ENCODE measurements at regions not wholly inside any gene's neighbourhood (a gene's known extent, or its start where the extent isn't known, plus 50 kb on each side); places are given as distances from the start of the nearest gene placed in this dataset.

DNA sequence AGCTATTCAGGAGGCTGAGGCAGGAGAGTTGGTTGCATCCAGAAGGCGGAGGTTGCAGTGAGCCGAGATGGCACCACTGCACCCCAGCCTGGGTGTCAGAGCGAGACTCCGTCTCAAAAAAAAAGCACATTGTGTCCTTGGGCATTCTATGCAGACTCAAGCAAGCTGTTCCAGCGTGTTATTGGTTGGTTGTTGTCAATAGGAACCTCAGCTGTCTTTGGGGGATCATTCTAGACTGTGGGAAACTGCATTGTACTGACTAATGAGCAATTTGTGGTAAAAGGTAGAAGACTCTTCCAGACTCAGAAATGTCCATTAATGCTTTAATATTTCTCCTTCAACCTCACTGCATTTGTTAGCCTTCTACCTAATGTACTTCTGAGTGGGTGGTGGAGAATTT is 379.5 kb upstream of the GRAMD2B start:
- no peak for DNase-seq (ENCODE audit: extremely low spot score)
- H3K27me3 ChIP-seq = no peaks in the 10 kb centered on the region
- no peak overlapping the region for H3K27ac ChIP-seq (replicated peaks in 1 of 4)
- TF ChIP-seq POLR2AphosphoS5 (IDR thresholded peaks at IDR 0.05) (no peak), EP300 (IDR thresholded peaks at IDR 0.05) (no peak), POLR2A (IDR thresholded peaks at IDR 0.05; ENCODE audit: low read depth) (no peak)
- TF ChIP-seq, protein P1, sequence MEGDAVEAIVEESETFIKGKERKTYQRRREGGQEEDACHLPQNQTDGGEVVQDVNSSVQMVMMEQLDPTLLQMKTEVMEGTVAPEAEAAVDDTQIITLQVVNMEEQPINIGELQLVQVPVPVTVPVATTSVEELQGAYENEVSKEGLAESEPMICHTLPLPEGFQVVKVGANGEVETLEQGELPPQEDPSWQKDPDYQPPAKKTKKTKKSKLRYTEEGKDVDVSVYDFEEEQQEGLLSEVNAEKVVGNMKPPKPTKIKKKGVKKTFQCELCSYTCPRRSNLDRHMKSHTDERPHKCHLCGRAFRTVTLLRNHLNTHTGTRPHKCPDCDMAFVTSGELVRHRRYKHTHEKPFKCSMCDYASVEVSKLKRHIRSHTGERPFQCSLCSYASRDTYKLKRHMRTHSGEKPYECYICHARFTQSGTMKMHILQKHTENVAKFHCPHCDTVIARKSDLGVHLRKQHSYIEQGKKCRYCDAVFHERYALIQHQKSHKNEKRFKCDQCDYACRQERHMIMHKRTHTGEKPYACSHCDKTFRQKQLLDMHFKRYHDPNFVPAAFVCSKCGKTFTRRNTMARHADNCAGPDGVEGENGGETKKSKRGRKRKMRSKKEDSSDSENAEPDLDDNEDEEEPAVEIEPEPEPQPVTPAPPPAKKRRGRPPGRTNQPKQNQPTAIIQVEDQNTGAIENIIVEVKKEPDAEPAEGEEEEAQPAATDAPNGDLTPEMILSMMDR (IDR thresholded peaks at IDR 0.05) = no peak
- peaks cover 0 to 13% (median 11%) of the 10 kb centered on the region in 4 donors for H3K4me1 ChIP-seq
- intact Hi-C loops (cut with DNase I) = no loop called here
- H3K4me3 ChIP-seq = no peak overlapping the region
- 92% methylated on average over 5 of the region's 5 CpGs for WGBS
- no peaks in the 10 kb centered on the region for H3K9me3 ChIP-seq
- H3K36me3 ChIP-seq = no peaks in the 10 kb centered on the region

DNA sequence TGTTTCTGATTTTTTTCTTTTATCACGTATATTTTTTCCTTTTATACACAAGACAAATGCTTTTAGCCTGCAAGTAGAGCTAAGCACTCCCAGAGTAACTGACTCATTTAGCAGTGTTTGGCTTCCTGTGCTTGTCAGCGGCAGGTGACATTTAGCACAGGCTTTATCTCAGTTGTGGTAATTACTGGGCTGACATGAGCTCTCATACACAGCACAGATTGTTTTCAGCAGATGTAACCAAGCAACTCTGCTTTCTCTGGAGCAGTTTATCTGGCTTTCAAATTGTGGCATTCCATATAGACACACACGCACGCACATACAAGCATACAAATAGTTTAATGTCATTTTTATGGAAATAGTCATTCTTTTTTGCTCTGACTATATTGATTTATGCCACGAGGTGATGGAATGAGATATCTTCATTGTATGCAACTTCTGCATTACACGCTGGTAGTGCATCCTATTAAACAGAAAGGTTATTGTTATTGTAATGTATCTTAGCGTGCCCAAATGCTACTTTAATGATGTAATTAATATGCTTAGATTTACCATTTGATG is 379.0 kb upstream of the GRAMD2B start:
- 32% methylated on average over 7 of the region's 7 CpGs for WGBS
- no peak overlapping the region for H3K4me3 ChIP-seq
- intact Hi-C loops (cut with DNase I) = no loop called here
- no peak overlapping the region for H3K27ac ChIP-seq (replicated peaks in 1 of 4)
- H3K36me3 ChIP-seq = no peaks in the 10 kb centered on the region
- DNase-seq (ENCODE audit: extremely low spot score) = no peak
- H3K27me3 ChIP-seq = no peaks in the 10 kb centered on the region
- H3K4me1 ChIP-seq = peaks cover 0 to 13% (median 11%) of the 10 kb centered on the region in 4 donors
- H3K9me3 ChIP-seq = no peaks in the 10 kb centered on the region
- TF ChIP-seq POLR2A (IDR thresholded peaks at IDR 0.05; ENCODE audit: low read depth) (no peak), POLR2AphosphoS5 (IDR thresholded peaks at IDR 0.05) (no peak), EP300 (IDR thresholded peaks at IDR 0.05) (no peak)
- TF ChIP-seq, protein P1 (IDR thresholded peaks at IDR 0.05) = no peak

DNA sequence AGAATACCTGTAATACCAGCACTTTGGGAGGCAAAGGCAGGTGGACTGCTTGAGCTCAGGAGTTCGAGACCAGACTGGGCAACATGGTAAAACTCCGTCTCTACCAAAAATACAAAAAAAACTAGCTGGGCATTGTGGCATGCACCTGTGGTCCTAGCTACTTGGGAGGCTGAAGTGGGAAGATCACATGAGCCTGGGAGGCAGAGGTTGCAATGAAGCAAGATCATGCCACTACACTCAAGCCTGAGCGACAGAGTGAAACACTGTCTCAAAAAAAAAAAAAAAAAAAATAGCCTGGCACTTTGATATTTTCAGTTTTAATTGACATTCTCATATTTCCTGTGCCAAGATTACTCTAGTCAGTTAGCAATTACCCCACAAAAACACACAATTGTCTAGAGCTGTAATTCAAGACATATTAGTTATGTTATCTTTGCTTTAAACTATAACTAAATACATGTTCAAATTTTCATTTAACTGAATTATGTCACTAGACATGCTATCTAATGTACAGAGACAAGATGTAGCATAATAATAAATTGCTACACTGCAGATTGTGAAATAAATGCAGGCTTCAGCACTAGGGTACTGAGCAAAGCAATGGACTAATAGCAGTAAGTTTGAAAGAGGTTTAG is 378.2 kb upstream of the GRAMD2B start:
- H3K27ac ChIP-seq (replicated peaks in 1 of 4) = no peak overlapping the region
- TF ChIP-seq POLR2A (IDR thresholded peaks at IDR 0.05; ENCODE audit: low read depth) (no peak), POLR2AphosphoS5 (IDR thresholded peaks at IDR 0.05) (no peak), EP300 (IDR thresholded peaks at IDR 0.05) (no peak)
- TF ChIP-seq, protein P1 (IDR thresholded peaks at IDR 0.05) = no peak
- peaks cover 0 to 13% (median 11%) of the 10 kb centered on the region in 4 donors for H3K4me1 ChIP-seq
- DNase-seq (ENCODE audit: extremely low spot score) = no peak
- H3K4me3 ChIP-seq = no peak overlapping the region
- no peaks in the 10 kb centered on the region for H3K36me3 ChIP-seq
- H3K9me3 ChIP-seq = no peaks in the 10 kb centered on the region
- H3K27me3 ChIP-seq = no peaks in the 10 kb centered on the region
- intact Hi-C loops (cut with DNase I) = no loop called here
- WGBS = 91% methylated on average over 3 of the region's 3 CpGs

DNA sequence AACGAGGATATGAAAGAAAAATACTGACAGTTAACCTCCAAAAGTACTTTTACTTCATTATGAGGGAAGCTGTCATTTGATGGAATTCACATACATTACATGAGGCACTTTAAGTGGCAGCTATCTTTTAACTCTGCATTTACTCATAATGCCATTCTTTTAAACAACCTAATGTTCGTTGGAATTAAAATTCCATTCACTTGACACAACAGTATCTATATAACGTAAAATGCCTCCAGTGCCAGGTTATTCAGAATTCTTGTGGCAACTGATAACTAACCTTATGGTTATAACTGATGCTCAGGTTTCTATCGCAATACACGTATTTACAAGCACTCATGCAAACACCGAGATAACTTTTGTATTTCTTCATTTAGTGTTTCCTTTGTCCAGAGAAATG is 376.9 kb upstream of the GRAMD2B start:
- H3K4me3 ChIP-seq = no peak overlapping the region
- TF ChIP-seq EP300 (IDR thresholded peaks at IDR 0.05) = no peak
- TF ChIP-seq POLR2A (IDR thresholded peaks at IDR 0.05; ENCODE audit: low read depth) = no peak
- TF ChIP-seq, protein P1 (IDR thresholded peaks at IDR 0.05) = no peak
- TF ChIP-seq POLR2AphosphoS5 (IDR thresholded peaks at IDR 0.05) = no peak
- no peaks in the 10 kb centered on the region for H3K36me3 ChIP-seq
- 79% methylated on average over 6 of the region's 6 CpGs for WGBS
- no peak for DNase-seq (ENCODE audit: extremely low spot score)
- no peak overlapping the region for H3K27ac ChIP-seq (replicated peaks in 1 of 4)
- no peaks in the 10 kb centered on the region for H3K27me3 ChIP-seq
- peaks cover 0 to 13% (median 11%) of the 10 kb centered on the region in 4 donors for H3K4me1 ChIP-seq
- intact Hi-C loops (cut with DNase I) = no loop called here
- H3K9me3 ChIP-seq = no peaks in the 10 kb centered on the region

Data from esophagus muscularis mucosa (tissue), 4 donors.